CD4-positive, alpha-beta T cell treated with Interleukin-2 at 100 ng/mL for 4 hours (primary cell): ENCODE measurements at regions not wholly inside any gene's neighbourhood (a gene's known extent, or its start where the extent isn't known, plus 50 kb on each side); places are given as distances from the start of the nearest gene placed in this dataset.

ENCODE experiments used
- DNase-seq: peaks from one replicate; pipeline ENCODE4 v3.0.0-alpha.2; 2020; ENCODE audit warnings: low spot score

GRCh38 chr15:70556151-70556741 is 207.1 kb downstream of the UACA start:
- no peak for DNase-seq

- DNase-seq: no peak
Observed at GRCh38 chr15:70555713-70556112, 207.6 kb downstream of the UACA start.

- no peak for DNase-seq
Observed at GRCh38 chr15:70547846-70548487, 215.4 kb downstream of the UACA start.

GRCh38 chr15:70545526-70545925 is 217.8 kb downstream of the UACA start:
- DNase-seq: no peak

GRCh38 chr15:70541511-70541910 is 221.8 kb downstream of the UACA start:
- no peak for DNase-seq

GRCh38 chr15:70539912-70540530 is 223.3 kb downstream of the UACA start:
- DNase-seq: no peak

- DNase-seq: no peak
Observed at GRCh38 chr15:70539409-70539808, 223.9 kb downstream of the UACA start.

GRCh38 chr15:70538278-70538677 is 225.1 kb downstream of the UACA start:
- no peak for DNase-seq

GRCh38 chr15:70535955-70536338 is 227.4 kb downstream of the UACA start:
- DNase-seq: no peak

GRCh38 chr15:70535071-70535954 is 228.0 kb downstream of the UACA start:
- DNase-seq: peak; percentile 45

GRCh38 chr15:70533931-70534742 is 229.2 kb downstream of the UACA start:
- no peak for DNase-seq

GRCh38 chr15:70532531-70533186 is 230.7 kb downstream of the UACA start:
- DNase-seq: no peak

- no peak for DNase-seq
Observed at GRCh38 chr15:70531576-70531975, 231.8 kb downstream of the UACA start.

GRCh38 chr15:70530906-70531305 is 232.5 kb downstream of the UACA start:
- no peak for DNase-seq

- no peak for DNase-seq
Observed at GRCh38 chr15:70530503-70530902, 232.9 kb downstream of the UACA start.

GRCh38 chr15:70530017-70530499 is 233.3 kb downstream of the UACA start:
- DNase-seq: no peak

- DNase-seq: no peak
Observed at GRCh38 chr15:70528816-70529215, 234.5 kb downstream of the UACA start.

- peak; percentile 72 for DNase-seq
Observed at GRCh38 chr15:70528270-70528706, 235.1 kb downstream of the UACA start.

GRCh38 chr15:70526974-70527325 is 236.4 kb downstream of the UACA start:
- no peak for DNase-seq

- DNase-seq: peak; percentile 32
Observed at GRCh38 chr15:70526221-70526973, 237.0 kb downstream of the UACA start.
